ENCODE measurements at regions not wholly inside any gene's neighbourhood (a gene's known extent, or its start where the extent isn't known, plus 50 kb on each side); places are given as distances from the start of the nearest gene placed in this dataset.

- TF ChIP-seq, protein P1, sequence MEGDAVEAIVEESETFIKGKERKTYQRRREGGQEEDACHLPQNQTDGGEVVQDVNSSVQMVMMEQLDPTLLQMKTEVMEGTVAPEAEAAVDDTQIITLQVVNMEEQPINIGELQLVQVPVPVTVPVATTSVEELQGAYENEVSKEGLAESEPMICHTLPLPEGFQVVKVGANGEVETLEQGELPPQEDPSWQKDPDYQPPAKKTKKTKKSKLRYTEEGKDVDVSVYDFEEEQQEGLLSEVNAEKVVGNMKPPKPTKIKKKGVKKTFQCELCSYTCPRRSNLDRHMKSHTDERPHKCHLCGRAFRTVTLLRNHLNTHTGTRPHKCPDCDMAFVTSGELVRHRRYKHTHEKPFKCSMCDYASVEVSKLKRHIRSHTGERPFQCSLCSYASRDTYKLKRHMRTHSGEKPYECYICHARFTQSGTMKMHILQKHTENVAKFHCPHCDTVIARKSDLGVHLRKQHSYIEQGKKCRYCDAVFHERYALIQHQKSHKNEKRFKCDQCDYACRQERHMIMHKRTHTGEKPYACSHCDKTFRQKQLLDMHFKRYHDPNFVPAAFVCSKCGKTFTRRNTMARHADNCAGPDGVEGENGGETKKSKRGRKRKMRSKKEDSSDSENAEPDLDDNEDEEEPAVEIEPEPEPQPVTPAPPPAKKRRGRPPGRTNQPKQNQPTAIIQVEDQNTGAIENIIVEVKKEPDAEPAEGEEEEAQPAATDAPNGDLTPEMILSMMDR (IDR thresholded peaks at IDR 0.05): no peak
- TF ChIP-seq POLR2A (IDR thresholded peaks at IDR 0.05): no peak
These were observed 127.0 kb downstream of the TTC32 start for GRCh38 chr2:19774805-19775176.
